ENCODE measurements at regions not wholly inside any gene's neighbourhood (a gene's known extent, or its start where the extent isn't known, plus 50 kb on each side); places are given as distances from the start of the nearest gene placed in this dataset.

GRCh38 chrX:78886550-78886949 is 58.6 kb upstream of the P2RY10 start:
- no peaks in the 10 kb centered on the region for H3K36me3 ChIP-seq
- H3K9me3 ChIP-seq, result no peaks in the 10 kb centered on the region
- H3K4me1 ChIP-seq, result no peaks in the 10 kb centered on the region
- no peak for DNase-seq
- in situ Hi-C loops (cut with MboI; ENCODE audit: low pct_ligation_motif_present in 1 of 4, low pct_unique_long_range_greater_than_20kb in 1 of 4, low sequenced_read_pairs in 3 of 4) (loop anchor here in 3 of 4 donors (25.0 kb wide), 2 partner anchors 99 to 324 kb away; no protein-coding TSS in a partner anchor), intact Hi-C loops (cut with DNase I; ENCODE audit: low total_unique reads) (no loop called here)
- no peak overlapping the region for H3K27ac ChIP-seq
- H3K27me3 ChIP-seq, result no peaks in the 10 kb centered on the region
- H3K4me3 ChIP-seq, result no peak overlapping the region
- WGBS, 2 donors (ENCODE audit: low coverage in 1 of 2), result 0 to 34% methylated on average over 3 to 5 of the region's 5 CpGs
- TF ChIP-seq POLR2AphosphoS5 (IDR thresholded peaks at IDR 0.05), result no peak
- TF ChIP-seq, protein P1, sequence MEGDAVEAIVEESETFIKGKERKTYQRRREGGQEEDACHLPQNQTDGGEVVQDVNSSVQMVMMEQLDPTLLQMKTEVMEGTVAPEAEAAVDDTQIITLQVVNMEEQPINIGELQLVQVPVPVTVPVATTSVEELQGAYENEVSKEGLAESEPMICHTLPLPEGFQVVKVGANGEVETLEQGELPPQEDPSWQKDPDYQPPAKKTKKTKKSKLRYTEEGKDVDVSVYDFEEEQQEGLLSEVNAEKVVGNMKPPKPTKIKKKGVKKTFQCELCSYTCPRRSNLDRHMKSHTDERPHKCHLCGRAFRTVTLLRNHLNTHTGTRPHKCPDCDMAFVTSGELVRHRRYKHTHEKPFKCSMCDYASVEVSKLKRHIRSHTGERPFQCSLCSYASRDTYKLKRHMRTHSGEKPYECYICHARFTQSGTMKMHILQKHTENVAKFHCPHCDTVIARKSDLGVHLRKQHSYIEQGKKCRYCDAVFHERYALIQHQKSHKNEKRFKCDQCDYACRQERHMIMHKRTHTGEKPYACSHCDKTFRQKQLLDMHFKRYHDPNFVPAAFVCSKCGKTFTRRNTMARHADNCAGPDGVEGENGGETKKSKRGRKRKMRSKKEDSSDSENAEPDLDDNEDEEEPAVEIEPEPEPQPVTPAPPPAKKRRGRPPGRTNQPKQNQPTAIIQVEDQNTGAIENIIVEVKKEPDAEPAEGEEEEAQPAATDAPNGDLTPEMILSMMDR (IDR thresholded peaks at IDR 0.05), result peak; percentile 14 to 43 (median 28)

All from transverse colon (tissue), 4 donors.